WERI-Rb-1 (cell line): ENCODE measurements at regions not wholly inside any gene's neighbourhood (a gene's known extent, or its start where the extent isn't known, plus 50 kb on each side); places are given as distances from the start of the nearest gene placed in this dataset.

Source experiments
- DNase-seq: peaks from one replicate; pipeline ENCODE4 v3.0.0-alpha.2; 2020
- H3K27ac ChIP-seq: fragments of 250-450 bp; sonication (Bioruptor Pico); 2 replicates; pipeline ENCODE4 v1.5.1; 2020; ENCODE audit warnings: mild to moderate bottlenecking, moderate library complexity
- H3K27me3 ChIP-seq: fragments of 250-450 bp; sonication (Bioruptor Pico); 2 replicates; pipeline ENCODE4 v1.5.1; 2021; ENCODE audit warnings: mild to moderate bottlenecking, low read depth, moderate library complexity; ENCODE audit not compliant: insufficient read depth, severe bottlenecking
- H3K36me3 ChIP-seq: fragments of 250-450 bp; sonication (Bioruptor Pico); 2 replicates; pipeline ENCODE4 v1.5.1; 2020; ENCODE audit warnings: mild to moderate bottlenecking, moderate library complexity
- H3K4me3 ChIP-seq: 2 replicates; pipeline ENCODE4 v1.5.1; 2011; ENCODE audit warnings: low read depth, mild to moderate bottlenecking, control low read depth, low read length
- H3K9me3 ChIP-seq: fragments of 250-450 bp; sonication (Bioruptor Pico); 2 replicates; pipeline ENCODE4 v1.5.1; 2021; ENCODE audit warnings: mild to moderate bottlenecking, moderate library complexity; ENCODE audit not compliant: severe bottlenecking
- CTCF ChIP-seq: IDR thresholded peaks from 2 replicates; pipeline ENCODE4 v1.5.1; 2011; ENCODE audit warnings: low read depth, mild to moderate bottlenecking, control low read depth, inconsistent platforms, low read length

GRCh38 chr10:6979371-6979770 is 399.3 kb upstream of the PRKCQ start:
- no peak for TF ChIP-seq CTCF
- no peak for DNase-seq
- H3K4me3 ChIP-seq: no peak overlapping the region
- no peak overlapping the region for H3K27ac ChIP-seq
- no peaks in the 10 kb centered on the region for H3K9me3 ChIP-seq
- peaks cover 2% of the 10 kb centered on the region for H3K27me3 ChIP-seq
- no peaks in the 10 kb centered on the region for H3K36me3 ChIP-seq

- H3K36me3 ChIP-seq: no peaks in the 10 kb centered on the region
- TF ChIP-seq CTCF: no peak
- H3K27me3 ChIP-seq: peaks cover 2% of the 10 kb centered on the region
- no peak overlapping the region for H3K27ac ChIP-seq
- H3K4me3 ChIP-seq: no peak overlapping the region
- DNase-seq: no peak
- H3K9me3 ChIP-seq: no peaks in the 10 kb centered on the region
Observed at GRCh38 chr10:6978187-6978627, 398.1 kb upstream of the PRKCQ start.

- TF ChIP-seq CTCF: no peak
- Histone ChIP-seq H3K4me3 (no peak overlapping the region), H3K9me3 (no peaks in the 10 kb centered on the region), H3K36me3 (no peaks in the 10 kb centered on the region), H3K27ac (no peak overlapping the region), H3K27me3 (no peaks in the 10 kb centered on the region)
- no peak for DNase-seq
Observed at GRCh38 chr10:6977398-6978186, 397.5 kb upstream of the PRKCQ start.

- no peak overlapping the region for H3K4me3 ChIP-seq
- no peaks in the 10 kb centered on the region for H3K9me3 ChIP-seq
- H3K27ac ChIP-seq: no peak overlapping the region
- no peak for DNase-seq
- no peak for TF ChIP-seq CTCF
- no peaks in the 10 kb centered on the region for H3K27me3 ChIP-seq
- H3K36me3 ChIP-seq: no peaks in the 10 kb centered on the region
Observed at GRCh38 chr10:6973899-6974298, 393.8 kb upstream of the PRKCQ start.

GRCh38 chr10:6972226-6972625 is 392.1 kb upstream of the PRKCQ start:
- no peak overlapping the region for H3K4me3 ChIP-seq
- DNase-seq: no peak
- H3K27me3 ChIP-seq: no peaks in the 10 kb centered on the region
- H3K27ac ChIP-seq: no peak overlapping the region
- H3K36me3 ChIP-seq: no peaks in the 10 kb centered on the region
- no peaks in the 10 kb centered on the region for H3K9me3 ChIP-seq
- no peak for TF ChIP-seq CTCF

- DNase-seq: no peak
- no peak overlapping the region for H3K4me3 ChIP-seq
- H3K9me3 ChIP-seq: no peaks in the 10 kb centered on the region
- TF ChIP-seq CTCF: no peak
- H3K27me3 ChIP-seq: no peaks in the 10 kb centered on the region
- H3K36me3 ChIP-seq: no peaks in the 10 kb centered on the region
- H3K27ac ChIP-seq: no peak overlapping the region
Observed at GRCh38 chr10:6969659-6970058, 389.6 kb upstream of the PRKCQ start.
